ENCODE measurements at regions not wholly inside any gene's neighbourhood (a gene's known extent, or its start where the extent isn't known, plus 50 kb on each side); places are given as distances from the start of the nearest gene placed in this dataset.

- DNase-seq: peak; percentile 40
- no peaks in the 10 kb centered on the region for H3K4me1 ChIP-seq (ENCODE audit: control insufficient read depth in 1 of 2, insufficient read depth in 2 of 2, low read depth in 1 of 2, low read length in 1 of 2)
- POLR2A ChIA-PET: no interaction called here
- H4K20me1 ChIP-seq (ENCODE audit: insufficient read depth): no peaks in the 10 kb centered on the region
- no peaks in the 10 kb centered on the region for H3F3A ChIP-seq (replicated peaks; ENCODE audit: insufficient read depth)
- CTCF ChIA-PET: interaction anchor here (0.5 to 2.8 kb wide), 39 partner anchors 9 to 1906 kb away, joined by 3 to 31 read pairs (median 3); partner anchors contain the start of gene ANKRD26
- no peaks in the 10 kb centered on the region for H3K9me2 ChIP-seq
- no peaks in the 10 kb centered on the region for H3K9me3 ChIP-seq
- no peak overlapping the region for H3K9ac ChIP-seq
- H2AFZ ChIP-seq (ENCODE audit: low read depth): no peak overlapping the region
- H3K27me3 ChIP-seq (ENCODE audit: insufficient read depth): peaks cover 22% of the 10 kb centered on the region; the same call in 1 of the 2 replicates
- no peak overlapping the region for H3K4me2 ChIP-seq
- H3K27ac ChIP-seq (ENCODE audit: low read depth in 2 of 2, low read length in 1 of 2): no peak overlapping the region
- H3K79me2 ChIP-seq (ENCODE audit: insufficient read depth): no peaks in the 10 kb centered on the region
- H3K4me3 ChIP-seq (ENCODE audit: low read depth in 2 of 2, low read length in 1 of 2): no peak overlapping the region; a peak in 1 of 4 replicates
- WGBS (ENCODE audit: low lambda C conversion rate): 4% methylated on average over 3 of the region's 3 CpGs
- TF ChIP-seq SMC3 (IDR thresholded peaks at IDR 0.05; ENCODE audit: low read depth, low read length) (peak; percentile 52), RAD21 (IDR thresholded peaks at IDR 0.05; ENCODE audit: low read length) (peak; percentile 75), NRF1 (IDR thresholded peaks at IDR 0.05; ENCODE audit: low read depth, low read length) (no peak)
- TF ChIP-seq, protein P1, sequence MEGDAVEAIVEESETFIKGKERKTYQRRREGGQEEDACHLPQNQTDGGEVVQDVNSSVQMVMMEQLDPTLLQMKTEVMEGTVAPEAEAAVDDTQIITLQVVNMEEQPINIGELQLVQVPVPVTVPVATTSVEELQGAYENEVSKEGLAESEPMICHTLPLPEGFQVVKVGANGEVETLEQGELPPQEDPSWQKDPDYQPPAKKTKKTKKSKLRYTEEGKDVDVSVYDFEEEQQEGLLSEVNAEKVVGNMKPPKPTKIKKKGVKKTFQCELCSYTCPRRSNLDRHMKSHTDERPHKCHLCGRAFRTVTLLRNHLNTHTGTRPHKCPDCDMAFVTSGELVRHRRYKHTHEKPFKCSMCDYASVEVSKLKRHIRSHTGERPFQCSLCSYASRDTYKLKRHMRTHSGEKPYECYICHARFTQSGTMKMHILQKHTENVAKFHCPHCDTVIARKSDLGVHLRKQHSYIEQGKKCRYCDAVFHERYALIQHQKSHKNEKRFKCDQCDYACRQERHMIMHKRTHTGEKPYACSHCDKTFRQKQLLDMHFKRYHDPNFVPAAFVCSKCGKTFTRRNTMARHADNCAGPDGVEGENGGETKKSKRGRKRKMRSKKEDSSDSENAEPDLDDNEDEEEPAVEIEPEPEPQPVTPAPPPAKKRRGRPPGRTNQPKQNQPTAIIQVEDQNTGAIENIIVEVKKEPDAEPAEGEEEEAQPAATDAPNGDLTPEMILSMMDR (IDR thresholded peaks at IDR 0.05): peak; percentile 96
- H3K36me3 ChIP-seq (replicated peaks in 1 of 2; ENCODE audit: control insufficient read depth in 1 of 2, insufficient read depth in 2 of 2, low read length in 1 of 2): no peaks in the 10 kb centered on the region
These were observed 61.0 kb downstream of the MPP7 start for GRCh38 chr10:28241741-28242399.

- ChIA-PET CTCF (interaction anchor here (1.8 to 2.6 kb wide), 3 partner anchors 10 to 153 kb away, joined by 4 to 10 read pairs (median 8); no protein-coding TSS in a partner anchor), POLR2A (no interaction called here)
- Histone ChIP-seq H3K36me3 (replicated peaks in 1 of 2; ENCODE audit: control insufficient read depth in 1 of 2, insufficient read depth in 2 of 2, low read length in 1 of 2) (no peaks in the 10 kb centered on the region), H3K27ac (ENCODE audit: low read depth in 2 of 2, low read length in 1 of 2) (no peak overlapping the region), H3K9ac (no peak overlapping the region), H3K4me2 (no peak overlapping the region), H3K4me3 (ENCODE audit: low read depth in 2 of 2, low read length in 1 of 2) (no peak overlapping the region), H2AFZ (ENCODE audit: low read depth) (no peak overlapping the region), H4K20me1 (ENCODE audit: insufficient read depth) (no peaks in the 10 kb centered on the region), H3F3A (replicated peaks; ENCODE audit: insufficient read depth) (no peaks in the 10 kb centered on the region), H3K9me2 (no peaks in the 10 kb centered on the region), H3K27me3 (ENCODE audit: insufficient read depth) (peaks cover 26% of the 10 kb centered on the region; the same call in 1 of the 2 replicates), H3K79me2 (ENCODE audit: insufficient read depth) (no peaks in the 10 kb centered on the region), H3K4me1 (ENCODE audit: control insufficient read depth in 1 of 2, insufficient read depth in 2 of 2, low read depth in 1 of 2, low read length in 1 of 2) (no peaks in the 10 kb centered on the region), H3K9me3 (no peaks in the 10 kb centered on the region)
- 3% methylated on average over 2 of the region's 2 CpGs for WGBS (ENCODE audit: low lambda C conversion rate)
- DNase-seq: no peak
- TF ChIP-seq, protein P1 (IDR thresholded peaks at IDR 0.05): no peak
- TF ChIP-seq SIN3A (IDR thresholded peaks at IDR 0.05; ENCODE audit: borderline replicate concordance, low read depth, low read length) (no peak), YY1 (IDR thresholded peaks at IDR 0.05; ENCODE audit: low read depth) (no peak), ELF1 (IDR thresholded peaks at IDR 0.05) (no peak), USF2 (IDR thresholded peaks at IDR 0.05; ENCODE audit: borderline replicate concordance, low read depth, low read length) (no peak), MEF2A (IDR thresholded peaks at IDR 0.05; ENCODE audit: borderline replicate concordance, low read depth) (no peak), TEAD4 (IDR thresholded peaks at IDR 0.05; ENCODE audit: borderline replicate concordance, insufficient read depth) (no peak), FOSL2 (IDR thresholded peaks at IDR 0.05; ENCODE audit: borderline replicate concordance, low read depth) (no peak)
- TF ChIP-seq, protein P2, sequence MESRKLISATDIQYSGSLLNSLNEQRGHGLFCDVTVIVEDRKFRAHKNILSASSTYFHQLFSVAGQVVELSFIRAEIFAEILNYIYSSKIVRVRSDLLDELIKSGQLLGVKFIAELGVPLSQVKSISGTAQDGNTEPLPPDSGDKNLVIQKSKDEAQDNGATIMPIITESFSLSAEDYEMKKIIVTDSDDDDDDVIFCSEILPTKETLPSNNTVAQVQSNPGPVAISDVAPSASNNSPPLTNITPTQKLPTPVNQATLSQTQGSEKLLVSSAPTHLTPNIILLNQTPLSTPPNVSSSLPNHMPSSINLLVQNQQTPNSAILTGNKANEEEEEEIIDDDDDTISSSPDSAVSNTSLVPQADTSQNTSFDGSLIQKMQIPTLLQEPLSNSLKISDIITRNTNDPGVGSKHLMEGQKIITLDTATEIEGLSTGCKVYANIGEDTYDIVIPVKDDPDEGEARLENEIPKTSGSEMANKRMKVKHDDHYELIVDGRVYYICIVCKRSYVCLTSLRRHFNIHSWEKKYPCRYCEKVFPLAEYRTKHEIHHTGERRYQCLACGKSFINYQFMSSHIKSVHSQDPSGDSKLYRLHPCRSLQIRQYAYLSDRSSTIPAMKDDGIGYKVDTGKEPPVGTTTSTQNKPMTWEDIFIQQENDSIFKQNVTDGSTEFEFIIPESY (IDR thresholded peaks at IDR 0.05; ENCODE audit: borderline replicate concordance, low read depth): no peak
- TF ChIP-seq, protein P3, sequence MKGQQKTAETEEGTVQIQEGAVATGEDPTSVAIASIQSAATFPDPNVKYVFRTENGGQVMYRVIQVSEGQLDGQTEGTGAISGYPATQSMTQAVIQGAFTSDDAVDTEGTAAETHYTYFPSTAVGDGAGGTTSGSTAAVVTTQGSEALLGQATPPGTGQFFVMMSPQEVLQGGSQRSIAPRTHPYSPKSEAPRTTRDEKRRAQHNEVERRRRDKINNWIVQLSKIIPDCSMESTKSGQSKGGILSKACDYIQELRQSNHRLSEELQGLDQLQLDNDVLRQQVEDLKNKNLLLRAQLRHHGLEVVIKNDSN (IDR thresholded peaks at IDR 0.05; ENCODE audit: borderline replicate concordance, low read depth): no peak
- TF ChIP-seq, protein P4, sequence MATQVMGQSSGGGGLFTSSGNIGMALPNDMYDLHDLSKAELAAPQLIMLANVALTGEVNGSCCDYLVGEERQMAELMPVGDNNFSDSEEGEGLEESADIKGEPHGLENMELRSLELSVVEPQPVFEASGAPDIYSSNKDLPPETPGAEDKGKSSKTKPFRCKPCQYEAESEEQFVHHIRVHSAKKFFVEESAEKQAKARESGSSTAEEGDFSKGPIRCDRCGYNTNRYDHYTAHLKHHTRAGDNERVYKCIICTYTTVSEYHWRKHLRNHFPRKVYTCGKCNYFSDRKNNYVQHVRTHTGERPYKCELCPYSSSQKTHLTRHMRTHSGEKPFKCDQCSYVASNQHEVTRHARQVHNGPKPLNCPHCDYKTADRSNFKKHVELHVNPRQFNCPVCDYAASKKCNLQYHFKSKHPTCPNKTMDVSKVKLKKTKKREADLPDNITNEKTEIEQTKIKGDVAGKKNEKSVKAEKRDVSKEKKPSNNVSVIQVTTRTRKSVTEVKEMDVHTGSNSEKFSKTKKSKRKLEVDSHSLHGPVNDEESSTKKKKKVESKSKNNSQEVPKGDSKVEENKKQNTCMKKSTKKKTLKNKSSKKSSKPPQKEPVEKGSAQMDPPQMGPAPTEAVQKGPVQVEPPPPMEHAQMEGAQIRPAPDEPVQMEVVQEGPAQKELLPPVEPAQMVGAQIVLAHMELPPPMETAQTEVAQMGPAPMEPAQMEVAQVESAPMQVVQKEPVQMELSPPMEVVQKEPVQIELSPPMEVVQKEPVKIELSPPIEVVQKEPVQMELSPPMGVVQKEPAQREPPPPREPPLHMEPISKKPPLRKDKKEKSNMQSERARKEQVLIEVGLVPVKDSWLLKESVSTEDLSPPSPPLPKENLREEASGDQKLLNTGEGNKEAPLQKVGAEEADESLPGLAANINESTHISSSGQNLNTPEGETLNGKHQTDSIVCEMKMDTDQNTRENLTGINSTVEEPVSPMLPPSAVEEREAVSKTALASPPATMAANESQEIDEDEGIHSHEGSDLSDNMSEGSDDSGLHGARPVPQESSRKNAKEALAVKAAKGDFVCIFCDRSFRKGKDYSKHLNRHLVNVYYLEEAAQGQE (IDR thresholded peaks at IDR 0.05; ENCODE audit: low read depth, low read length): no peak
These were observed 62.5 kb downstream of the MPP7 start for GRCh38 chr10:28240400-28240799.
